GM12865 (cell line): ENCODE measurements at regions not wholly inside any gene's neighbourhood (a gene's known extent, or its start where the extent isn't known, plus 50 kb on each side); places are given as distances from the start of the nearest gene placed in this dataset.

Source experiments
- DNase-seq: peaks from one replicate; pipeline ENCODE4 v3.0.0; 2010; ENCODE audit warnings: low read depth
- H3K4me3 ChIP-seq: 2 replicates; pipeline ENCODE4 v1.5.1; 2011; ENCODE audit warnings: mild to moderate bottlenecking, low read depth, low read length, control low read depth
- CTCF ChIP-seq: IDR thresholded peaks from 2 replicates; pipeline ENCODE4 v1.5.1; 2011; ENCODE audit warnings: low read length, control low read depth, low read depth, inconsistent platforms; ENCODE audit not compliant: insufficient read depth; ENCODE audit errors: missing control alignments

- H3K4me3 ChIP-seq = no peak overlapping the region
- DNase-seq = no peak
- TF ChIP-seq CTCF = no peak
These were observed 466.2 kb downstream of the TSHZ3 start for GRCh38 chr19:30883071-30883470.

GRCh38 chr19:30882411-30883005 is 466.7 kb downstream of the TSHZ3 start:
- TF ChIP-seq CTCF = no peak
- no peak overlapping the region for H3K4me3 ChIP-seq
- no peak for DNase-seq

GRCh38 chr19:30881930-30882329 is 467.3 kb downstream of the TSHZ3 start:
- no peak overlapping the region for H3K4me3 ChIP-seq
- no peak for DNase-seq
- TF ChIP-seq CTCF = no peak

GRCh38 chr19:30881281-30881680 is 468.0 kb downstream of the TSHZ3 start:
- no peak for DNase-seq
- H3K4me3 ChIP-seq = no peak overlapping the region
- TF ChIP-seq CTCF = no peak

- DNase-seq = no peak
- no peak for TF ChIP-seq CTCF
- no peak overlapping the region for H3K4me3 ChIP-seq
These were observed 468.7 kb downstream of the TSHZ3 start for GRCh38 chr19:30880551-30880950.

- no peak for DNase-seq
- TF ChIP-seq CTCF = no peak
- H3K4me3 ChIP-seq = no peak overlapping the region
These were observed 469.1 kb downstream of the TSHZ3 start for GRCh38 chr19:30880151-30880550.

GRCh38 chr19:30879736-30880135 is 469.5 kb downstream of the TSHZ3 start:
- DNase-seq = no peak
- no peak overlapping the region for H3K4me3 ChIP-seq
- TF ChIP-seq CTCF = no peak
